OCI-LY1 (cell line): ENCODE measurements at regions not wholly inside any gene's neighbourhood (a gene's known extent, or its start where the extent isn't known, plus 50 kb on each side); places are given as distances from the start of the nearest gene placed in this dataset.

Experiments
- H2AFZ ChIP-seq: fragments of 200-600 bp; sonication (generic), shearing (Covaris generic); 2 replicates; pipeline ENCODE4 v1.6.0; 2014; ENCODE audit warnings: antibody characterized with exemption, mild to moderate bottlenecking, low read length
- H3F3A ChIP-seq: fragments of 200-600 bp; sonication (generic), shearing (Covaris generic); 2 replicates; pipeline ENCODE4 v1.6.0; 2014; ENCODE audit warnings: mild to moderate bottlenecking, antibody characterized with exemption, low read length, moderate library complexity; ENCODE audit not compliant: insufficient read depth
- H3K27ac ChIP-seq: fragments of 200-600 bp; sonication (generic); 2 replicates; pipeline ENCODE4 v1.5.1; 2014; ENCODE audit warnings: low read length, mixed run types, mild to moderate bottlenecking, low read depth; ENCODE audit not compliant: poor library complexity, severe bottlenecking
- H3K27me3 ChIP-seq: fragments of 200-600 bp; sonication (generic); 2 replicates; pipeline ENCODE4 v1.6.0; 2014; ENCODE audit warnings: antibody characterized with exemption, mild to moderate bottlenecking, low read length, moderate library complexity; ENCODE audit not compliant: insufficient read depth
- H3K36me3 ChIP-seq: fragments of 200-600 bp; sonication (generic); 2 replicates; pipeline ENCODE4 v1.6.1; 2014; ENCODE audit warnings: mild to moderate bottlenecking, antibody characterized with exemption, low read length, moderate library complexity, mixed read lengths; ENCODE audit not compliant: insufficient read depth
- H3K4me1 ChIP-seq: fragments of 200-600 bp; sonication (generic); 2 replicates; pipeline ENCODE4 v1.5.1; 2014; ENCODE audit warnings: mild to moderate bottlenecking, low read length, moderate library complexity; ENCODE audit not compliant: insufficient read depth, severe bottlenecking
- H3K4me2 ChIP-seq: fragments of 200-600 bp; sonication (generic), shearing (Covaris generic); 2 replicates; pipeline ENCODE4 v1.6.1; 2014; ENCODE audit warnings: low read length
- H3K4me3 ChIP-seq: fragments of 200-600 bp; sonication (generic); 2 replicates; pipeline ENCODE4 v1.5.1; 2014; ENCODE audit warnings: low read length, low read depth, mild to moderate bottlenecking, mixed read lengths; ENCODE audit not compliant: poor library complexity, severe bottlenecking
- H3K79me2 ChIP-seq: fragments of 200-600 bp; shearing (Covaris generic); 2 replicates; pipeline ENCODE4 v1.6.1; 2016; ENCODE audit warnings: mixed run types, low read length, mixed read lengths; ENCODE audit not compliant: insufficient read depth
- H3K9ac ChIP-seq: fragments of 200-600 bp; sonication (generic), shearing (Covaris generic); 2 replicates; pipeline ENCODE4 v1.6.1; 2014; ENCODE audit warnings: mild to moderate bottlenecking, low read length, mixed read lengths
- H3K9me2 ChIP-seq: fragments of 200-600 bp; sonication (generic), shearing (Covaris generic); 2 replicates; pipeline ENCODE4 v1.6.1; 2014; ENCODE audit warnings: low read depth, mild to moderate bottlenecking, low read length, mixed read lengths
- H3K9me3 ChIP-seq: fragments of 200-600 bp; shearing (Covaris generic); 2 replicates; pipeline ENCODE4 v1.6.1; 2014; ENCODE audit warnings: low read length, mixed read lengths
- H4K20me1 ChIP-seq: fragments of 200-600 bp; sonication (generic), shearing (Covaris generic); 2 replicates; pipeline ENCODE4 v1.6.0; 2016; ENCODE audit warnings: mild to moderate bottlenecking, low read length; ENCODE audit not compliant: insufficient read depth
- CTCF ChIP-seq: fragments of 200-600 bp; sonication (generic), shearing (Covaris generic); IDR thresholded peaks from 2 replicates; pipeline ENCODE4 v1.5.1; 2017; ENCODE audit warnings: mild to moderate bottlenecking, antibody characterized with exemption, low read length, moderate library complexity, mixed read lengths
- EZH2 ChIP-seq: fragments of 200-600 bp; sonication (generic), shearing (Covaris generic); IDR thresholded peaks from 2 replicates; pipeline ENCODE4 v1.8.0; 2017; ENCODE audit warnings: borderline replicate concordance, mixed run types, mild to moderate bottlenecking, antibody characterized with exemption, low read length, moderate library complexity, mixed read lengths

- TF ChIP-seq EZH2 (no peak), CTCF (no peak)
- no peaks in the 10 kb centered on the region for H3K27me3 ChIP-seq
- no peak overlapping the region for H3K4me3 ChIP-seq
- H3K36me3 ChIP-seq: peaks cover 29% of the 10 kb centered on the region
- H3K79me2 ChIP-seq: no peaks in the 10 kb centered on the region
- peaks cover 8% of the 10 kb centered on the region; the same call in 1 of the 2 replicates for H3K9me3 ChIP-seq
- H3K4me2 ChIP-seq: no peak overlapping the region
- H3K9ac ChIP-seq: no peak overlapping the region
- H3K9me2 ChIP-seq: no peaks in the 10 kb centered on the region
- H3K4me1 ChIP-seq: peaks cover 53% of the 10 kb centered on the region
- H3K27ac ChIP-seq: peak overlapping the region; percentile 99
- H2AFZ ChIP-seq: no peak overlapping the region
- H4K20me1 ChIP-seq: no peaks in the 10 kb centered on the region
- peaks cover 5% of the 10 kb centered on the region; the same call in 1 of the 2 replicates for H3F3A ChIP-seq
These were observed 294.8 kb downstream of the LPIN1 start for GRCh38 chr2:12041236-12041635.

GRCh38 chr2:12043131-12043530, 296.7 kb downstream of the LPIN1 start:
- peaks cover 57% of the 10 kb centered on the region for H3K4me1 ChIP-seq

GRCh38 chr2:12044857-12045256, 298.4 kb downstream of the LPIN1 start:
- Histone ChIP-seq H3K4me2 (peak overlapping the region; percentile 72), H3K9me2 (no peaks in the 10 kb centered on the region)

More at GRCh38 chr2:12043131-12043530, 296.7 kb downstream of the LPIN1 start:
- Histone ChIP-seq H3K27ac (peak overlapping the region; percentile 99), H3K9ac (no peak overlapping the region; the same call in 1 of the 2 replicates), H3K36me3 (peaks cover 29% of the 10 kb centered on the region), H3K4me3 (no peak overlapping the region), H3K9me3 (peaks cover 8% of the 10 kb centered on the region; the same call in 1 of the 2 replicates), H3K4me2 (no peak overlapping the region), H3K79me2 (no peaks in the 10 kb centered on the region), H3K27me3 (no peaks in the 10 kb centered on the region), H2AFZ (no peak overlapping the region), H4K20me1 (no peaks in the 10 kb centered on the region), H3K9me2 (no peaks in the 10 kb centered on the region), H3F3A (peaks cover 5% of the 10 kb centered on the region; the same call in 1 of the 2 replicates)
- TF ChIP-seq CTCF (no peak), EZH2 (no peak)

More at GRCh38 chr2:12044857-12045256, 298.4 kb downstream of the LPIN1 start:
- H3K27me3 ChIP-seq: no peaks in the 10 kb centered on the region
- H3K79me2 ChIP-seq: no peaks in the 10 kb centered on the region
- TF ChIP-seq EZH2: no peak
- TF ChIP-seq CTCF: no peak
- peak overlapping the region; percentile 51 for H3K4me3 ChIP-seq
- peak overlapping the region; percentile 99 for H3K27ac ChIP-seq
- peaks cover 22% of the 10 kb centered on the region for H3K36me3 ChIP-seq
- H4K20me1 ChIP-seq: no peaks in the 10 kb centered on the region
- H3K9ac ChIP-seq: peak overlapping the region; percentile 89
- peaks cover 74% of the 10 kb centered on the region for H3K4me1 ChIP-seq
- peaks cover 3% of the 10 kb centered on the region; the same call in 1 of the 2 replicates for H3K9me3 ChIP-seq
- no peak overlapping the region for H2AFZ ChIP-seq
- H3F3A ChIP-seq: peaks cover 5% of the 10 kb centered on the region; the same call in 1 of the 2 replicates
